ENCODE measurements at regions not wholly inside any gene's neighbourhood (a gene's known extent, or its start where the extent isn't known, plus 50 kb on each side); places are given as distances from the start of the nearest gene placed in this dataset.

DNA sequence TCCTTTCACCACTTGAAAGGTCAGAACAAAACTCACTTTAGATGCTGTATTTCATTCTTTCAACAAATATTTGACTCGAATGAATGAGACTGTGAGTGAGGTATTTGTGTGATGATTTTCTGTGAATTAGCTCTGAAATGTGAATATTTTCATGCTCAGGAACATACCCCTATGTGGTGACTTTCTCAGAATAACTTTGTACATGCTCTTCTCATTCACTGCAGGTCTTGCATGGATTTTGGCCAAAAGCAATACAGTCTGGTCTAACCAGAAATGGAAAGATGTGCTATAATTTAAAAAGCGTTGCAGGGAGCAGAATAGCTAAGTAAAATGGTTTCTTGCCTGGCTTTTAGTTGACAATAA, 75.5 kb downstream of the MYCN start:
- TF ChIP-seq, protein P1, sequence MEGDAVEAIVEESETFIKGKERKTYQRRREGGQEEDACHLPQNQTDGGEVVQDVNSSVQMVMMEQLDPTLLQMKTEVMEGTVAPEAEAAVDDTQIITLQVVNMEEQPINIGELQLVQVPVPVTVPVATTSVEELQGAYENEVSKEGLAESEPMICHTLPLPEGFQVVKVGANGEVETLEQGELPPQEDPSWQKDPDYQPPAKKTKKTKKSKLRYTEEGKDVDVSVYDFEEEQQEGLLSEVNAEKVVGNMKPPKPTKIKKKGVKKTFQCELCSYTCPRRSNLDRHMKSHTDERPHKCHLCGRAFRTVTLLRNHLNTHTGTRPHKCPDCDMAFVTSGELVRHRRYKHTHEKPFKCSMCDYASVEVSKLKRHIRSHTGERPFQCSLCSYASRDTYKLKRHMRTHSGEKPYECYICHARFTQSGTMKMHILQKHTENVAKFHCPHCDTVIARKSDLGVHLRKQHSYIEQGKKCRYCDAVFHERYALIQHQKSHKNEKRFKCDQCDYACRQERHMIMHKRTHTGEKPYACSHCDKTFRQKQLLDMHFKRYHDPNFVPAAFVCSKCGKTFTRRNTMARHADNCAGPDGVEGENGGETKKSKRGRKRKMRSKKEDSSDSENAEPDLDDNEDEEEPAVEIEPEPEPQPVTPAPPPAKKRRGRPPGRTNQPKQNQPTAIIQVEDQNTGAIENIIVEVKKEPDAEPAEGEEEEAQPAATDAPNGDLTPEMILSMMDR (IDR thresholded peaks at IDR 0.05; ENCODE audit: low read depth, low read length): no peak

DNA sequence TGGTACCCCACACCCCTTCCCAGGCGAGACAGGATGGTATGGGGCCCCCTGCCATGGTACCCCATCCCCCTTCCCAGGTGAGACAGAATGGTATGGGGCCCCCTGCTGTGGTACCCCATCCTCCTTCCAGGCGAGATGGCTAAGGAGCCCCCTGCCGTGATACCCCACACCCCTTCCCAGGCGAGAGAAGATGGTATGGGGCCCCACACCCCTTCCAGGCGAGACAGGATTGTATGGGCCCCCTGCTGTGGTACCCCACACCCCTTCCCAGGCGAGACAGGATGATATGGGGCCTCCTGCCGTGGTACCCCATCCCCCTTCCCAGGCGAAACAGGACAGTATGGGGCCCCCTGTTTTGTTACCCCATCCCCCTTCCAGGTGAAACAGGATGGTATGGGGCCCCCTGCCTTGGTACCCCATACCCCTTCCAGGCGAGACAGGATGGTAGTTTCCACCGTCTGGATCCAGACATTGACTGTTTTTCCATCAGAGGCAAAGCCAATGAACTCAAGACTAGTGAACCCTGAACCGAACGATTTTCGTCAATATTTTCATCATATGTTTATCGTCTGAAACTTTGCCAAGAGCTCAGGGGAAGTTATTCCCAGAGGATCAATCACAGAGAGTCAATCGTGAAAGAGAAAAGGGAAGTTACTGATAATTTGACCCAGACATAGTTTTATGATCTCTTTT, 75.0 kb downstream of the MYCN start:
- TF ChIP-seq, protein P1 (IDR thresholded peaks at IDR 0.05; ENCODE audit: low read depth, low read length): no peak
- H3K4me3 ChIP-seq (ENCODE audit: low read depth, low read length): no peak overlapping the region

More for the DNA sequence above, 75.5 kb downstream of the MYCN start:
- no peak overlapping the region for H3K4me3 ChIP-seq (ENCODE audit: low read depth, low read length)

GRCh38 chr2:16014802-16015201, 74.5 kb downstream of the MYCN start:
- H3K4me3 ChIP-seq (ENCODE audit: low read depth, low read length): no peak overlapping the region
- TF ChIP-seq, protein P1 (IDR thresholded peaks at IDR 0.05; ENCODE audit: low read depth, low read length): no peak

GRCh38 chr2:16014041-16014787, 73.9 kb downstream of the MYCN start:
- TF ChIP-seq, protein P1 (IDR thresholded peaks at IDR 0.05; ENCODE audit: low read depth, low read length): no peak

GRCh38 chr2:16013359-16013911, 73.1 kb downstream of the MYCN start:
- no peak overlapping the region for H3K4me3 ChIP-seq (ENCODE audit: low read depth, low read length)
- TF ChIP-seq, protein P1 (IDR thresholded peaks at IDR 0.05; ENCODE audit: low read depth, low read length): no peak

More at GRCh38 chr2:16014041-16014787, 73.9 kb downstream of the MYCN start:
- H3K4me3 ChIP-seq (ENCODE audit: low read depth, low read length): no peak overlapping the region

- H3K4me3 ChIP-seq (ENCODE audit: low read depth, low read length): no peak overlapping the region
- TF ChIP-seq, protein P1 (IDR thresholded peaks at IDR 0.05; ENCODE audit: low read depth, low read length): no peak
Measured at GRCh38 chr2:16012626-16013358, 72.4 kb downstream of the MYCN start.
